Posterior cingulate gyrus (tissue), 11 donors: ENCODE measurements at regions not wholly inside any gene's neighbourhood (a gene's known extent, or its start where the extent isn't known, plus 50 kb on each side); places are given as distances from the start of the nearest gene placed in this dataset.

Experiments
- DNase-seq, 10 donors: peaks; one replicate each; pipeline versions ENCODE4 v3.0.0 to v3.0.0-alpha.2; 2020 to 2021; ENCODE audit warnings: mixed read lengths in 3 of 10
- intact Hi-C: fragments of 100-400 bp; cut with DNase I; formaldehyde crosslinking; loops from one replicate; pipeline ENCODE4 v1.15.1; 2023

- intact Hi-C loops = no loop called here
- DNase-seq = no peak
These were observed 88.0 kb upstream of the SATB1 start for GRCh38 chr3:18513091-18513490.

DNA sequence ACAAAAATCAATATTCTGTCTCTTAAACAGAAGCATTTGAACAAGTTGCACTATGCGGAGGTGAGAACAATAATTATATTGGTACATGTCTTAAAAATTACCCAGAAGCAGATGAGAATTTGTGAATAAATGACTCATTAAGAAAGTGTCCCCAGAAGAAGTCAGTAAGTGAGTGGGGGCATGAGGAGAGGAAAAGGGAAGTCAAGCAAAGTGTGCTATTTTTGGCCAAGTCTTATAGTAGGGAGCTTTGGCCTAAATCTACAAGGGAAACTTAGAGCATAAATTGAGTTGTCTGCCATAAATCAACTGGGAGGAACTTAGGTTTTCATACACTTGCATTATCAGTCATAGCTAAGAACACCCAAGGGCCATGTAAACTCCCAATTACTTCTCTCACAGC lies 86.9 kb upstream of the SATB1 start:
- intact Hi-C loops = no loop called here
- no peak for DNase-seq

- intact Hi-C loops = no loop called here
- DNase-seq = no peak
These were observed 85.8 kb upstream of the SATB1 start for GRCh38 chr3:18510947-18511346.

DNA sequence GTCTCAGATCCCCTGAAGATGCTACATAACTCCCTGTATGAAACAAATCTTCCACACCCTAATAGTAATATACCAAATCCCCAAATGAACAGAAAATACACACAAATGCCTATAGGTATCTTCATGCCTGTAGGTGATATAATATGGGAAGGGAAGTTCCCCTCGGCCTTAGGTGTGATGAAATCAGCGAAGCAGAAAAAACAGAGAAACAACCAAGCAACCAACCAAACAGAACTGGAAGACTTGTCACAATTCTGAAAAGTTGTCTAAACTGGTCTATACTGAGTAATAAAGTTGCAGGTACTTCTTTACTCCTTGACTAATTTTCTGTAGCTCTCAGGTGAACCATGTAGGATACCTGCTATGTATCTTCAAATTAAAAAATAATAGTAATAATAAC lies 82.2 kb upstream of the SATB1 start:
- intact Hi-C loops = no loop called here
- no peak for DNase-seq

DNA sequence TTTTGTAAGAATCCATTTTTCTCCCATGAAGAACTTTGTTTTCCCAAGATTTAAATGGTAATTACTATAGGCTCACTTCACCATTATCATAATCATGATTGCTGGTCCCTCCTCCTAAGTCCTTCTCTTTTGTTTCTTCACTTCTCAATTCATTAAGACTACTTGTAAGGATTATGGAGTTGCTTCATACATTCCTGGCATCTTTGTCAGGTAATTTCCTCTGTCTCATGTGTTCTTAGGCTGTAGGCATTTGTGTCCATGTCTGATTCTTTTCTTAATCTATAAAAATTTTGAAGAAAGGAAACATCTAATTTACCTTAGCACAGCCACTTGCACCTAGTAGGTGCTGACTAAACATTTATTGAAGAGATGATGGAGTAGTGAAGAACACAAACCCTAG lies 79.9 kb upstream of the SATB1 start:
- intact Hi-C loops = no loop called here
- no peak for DNase-seq

DNA sequence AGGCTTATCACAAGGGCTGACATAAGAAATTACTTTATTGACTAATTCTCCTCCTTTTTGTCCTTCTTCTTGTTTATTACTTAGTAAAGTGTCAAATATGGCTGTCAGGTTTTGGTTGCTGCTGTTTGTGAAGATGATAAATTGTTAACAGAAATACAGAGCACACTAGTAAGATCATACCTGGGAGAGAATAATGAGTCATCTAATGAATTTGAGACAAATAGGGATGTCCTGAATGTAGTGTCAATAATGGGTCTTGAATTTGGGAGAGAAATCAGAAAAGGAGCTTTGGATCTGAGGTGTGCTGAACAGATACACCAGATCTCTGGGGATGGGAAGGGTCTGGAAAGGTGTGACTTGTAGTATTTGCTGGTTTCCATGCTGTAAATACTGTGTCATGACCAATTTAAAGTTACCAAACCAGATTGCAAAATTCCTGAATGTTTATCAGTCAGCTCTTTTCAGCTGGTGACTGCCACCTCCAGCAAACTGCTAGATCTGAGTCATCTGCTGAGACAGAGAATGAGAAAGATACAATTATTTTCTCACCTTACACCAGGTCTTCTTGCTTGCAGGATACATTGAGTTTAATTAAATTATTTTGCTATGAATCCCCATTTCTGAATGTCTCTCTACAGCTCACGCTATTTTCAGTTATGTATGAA lies 76.7 kb upstream of the SATB1 start:
- intact Hi-C loops = no loop called here
- no peak for DNase-seq

GRCh38 chr3:18500322-18500721 lies 75.2 kb upstream of the SATB1 start:
- intact Hi-C loops = no loop called here
- DNase-seq = no peak

DNA sequence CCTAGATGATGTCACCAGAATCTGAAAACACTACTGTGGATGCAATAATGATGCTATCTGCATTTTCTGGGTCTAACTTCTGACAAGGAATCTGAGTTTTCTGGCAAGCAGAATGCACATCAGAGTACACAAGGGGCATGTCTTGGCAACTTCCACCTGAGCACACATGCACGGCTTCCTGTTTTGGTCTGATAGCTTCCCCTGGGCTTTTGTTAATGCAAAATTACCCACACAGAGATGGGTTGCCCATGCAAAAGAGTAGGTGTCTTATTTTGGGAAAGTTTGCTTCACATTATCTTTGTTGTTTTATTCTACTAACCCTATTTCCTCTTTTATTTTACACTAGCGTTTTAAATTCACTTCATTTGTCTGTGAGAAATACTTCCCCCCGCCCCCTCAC lies 74.2 kb upstream of the SATB1 start:
- no peak for DNase-seq
- intact Hi-C loops = no loop called here

GRCh38 chr3:18494251-18494650 lies 69.1 kb upstream of the SATB1 start:
- DNase-seq = no peak
- intact Hi-C loops = no loop called here

GRCh38 chr3:18489939-18490338 lies 64.8 kb upstream of the SATB1 start:
- intact Hi-C loops = no loop called here
- no peak for DNase-seq

DNA sequence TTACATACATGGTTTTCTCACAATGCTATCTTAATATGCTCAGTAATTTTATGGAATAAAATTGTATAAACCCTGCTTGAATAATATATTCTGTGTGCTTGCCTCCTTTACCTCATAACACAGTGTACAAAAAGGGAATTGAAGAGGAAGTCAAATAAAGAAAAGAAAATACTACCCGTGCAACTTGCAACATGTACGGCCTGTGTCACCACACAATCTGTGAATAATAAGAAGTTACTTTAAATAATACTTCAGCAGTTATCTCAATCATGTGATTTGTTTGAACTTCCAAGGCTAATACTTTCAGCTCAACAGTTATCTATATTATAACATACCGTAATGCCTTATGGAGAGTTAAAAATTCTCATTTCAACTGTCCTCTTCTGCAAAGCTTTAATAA lies 58.1 kb upstream of the SATB1 start:
- no peak for DNase-seq
- intact Hi-C loops = no loop called here

- intact Hi-C loops = no loop called here
- DNase-seq = no peak
These were observed 56.9 kb upstream of the SATB1 start for GRCh38 chr3:18481946-18482548.

DNA sequence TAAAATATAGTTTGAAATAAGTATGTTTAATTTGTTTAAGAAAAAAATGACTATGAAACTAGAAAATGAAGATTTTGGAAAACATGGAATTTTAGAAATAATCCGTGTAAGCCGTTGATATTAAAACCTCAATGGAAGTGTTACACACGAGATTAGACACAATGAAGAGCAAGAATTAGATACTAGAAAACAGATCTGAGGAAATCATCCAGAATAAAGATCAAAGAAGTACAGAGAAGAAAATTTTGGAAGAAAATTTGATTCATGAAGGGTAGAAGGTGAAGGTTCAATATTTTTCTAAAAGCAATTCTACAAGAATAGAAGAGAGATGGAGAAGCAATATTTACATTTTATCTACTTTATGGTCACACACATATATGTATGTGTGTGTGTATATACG lies 52.5 kb upstream of the SATB1 start:
- intact Hi-C loops = no loop called here
- DNase-seq = no peak
